ENCODE measurements at regions not wholly inside any gene's neighbourhood (a gene's known extent, or its start where the extent isn't known, plus 50 kb on each side); places are given as distances from the start of the nearest gene placed in this dataset.

- Mint-ChIP-seq H3K27ac (no peak overlapping the region), H3K4me3 (no peak overlapping the region), H3K27me3 (peaks cover 2% of the 10 kb centered on the region), H3K9me3 (ENCODE audit: low read depth) (peaks cover 6% of the 10 kb centered on the region), H3K4me1 (no peaks in the 10 kb centered on the region), H3K36me3 (ENCODE audit: low read depth) (no peaks in the 10 kb centered on the region)
- ChIA-PET CTCF (interaction anchor here (0.6 kb wide), 1 partner anchor 231 kb away, joined by 3 read pairs; no protein-coding TSS in a partner anchor), POLR2A (no interaction called here)
- ATAC-seq (no peak), DNase-seq (no peak)
- intact Hi-C loops (cut with DNase I, micrococcal nuclease), result no loop called here
These were observed 129.6 kb upstream of the SOX5 start for GRCh38 chr12:24079083-24079482.

DNA sequence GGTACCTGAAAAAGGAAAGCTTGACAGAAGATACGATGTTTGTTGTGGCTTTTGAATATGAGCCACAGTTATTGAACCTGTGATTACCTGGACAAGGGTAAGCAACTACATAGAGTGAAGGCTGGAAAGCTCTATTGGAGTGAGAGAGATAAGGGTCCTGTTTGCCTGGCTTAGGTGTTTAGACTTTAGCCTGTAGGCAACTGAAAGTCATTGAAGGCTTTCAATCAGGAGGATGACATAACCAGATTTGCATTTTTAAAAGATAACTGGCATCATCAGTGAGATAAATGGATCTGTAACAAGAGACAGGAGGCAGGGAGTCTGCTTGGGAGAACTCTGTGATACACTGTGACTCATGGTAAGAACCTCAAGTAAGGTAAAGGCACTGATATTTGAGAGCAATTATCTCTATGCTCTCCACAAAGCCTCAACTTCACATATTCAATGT lies 128.9 kb upstream of the SOX5 start:
- intact Hi-C loops (cut with DNase I, micrococcal nuclease), result no loop called here
- H3K4me3 Mint-ChIP-seq, result no peak overlapping the region
- CTCF ChIA-PET, result no interaction called here
- H3K4me1 Mint-ChIP-seq, result no peaks in the 10 kb centered on the region
- H3K27me3 Mint-ChIP-seq, result peaks cover 2% of the 10 kb centered on the region
- peaks cover 6% of the 10 kb centered on the region for H3K9me3 Mint-ChIP-seq (ENCODE audit: low read depth)
- DNase-seq, result no peak
- no peak for ATAC-seq
- H3K27ac Mint-ChIP-seq, result no peak overlapping the region
- POLR2A ChIA-PET, result no interaction called here
- H3K36me3 Mint-ChIP-seq (ENCODE audit: low read depth), result no peaks in the 10 kb centered on the region

- peaks cover 6% of the 10 kb centered on the region for H3K9me3 Mint-ChIP-seq (ENCODE audit: low read depth)
- POLR2A ChIA-PET, result no interaction called here
- intact Hi-C loops (cut with DNase I, micrococcal nuclease), result no loop called here
- no peaks in the 10 kb centered on the region for H3K36me3 Mint-ChIP-seq (ENCODE audit: low read depth)
- ATAC-seq (no peak), DNase-seq (no peak)
- H3K4me3 Mint-ChIP-seq, result no peak overlapping the region
- H3K27me3 Mint-ChIP-seq, result peaks cover 2% of the 10 kb centered on the region
- no peak overlapping the region for H3K27ac Mint-ChIP-seq
- no peaks in the 10 kb centered on the region for H3K4me1 Mint-ChIP-seq
- CTCF ChIA-PET, result no interaction called here
These were observed 127.7 kb upstream of the SOX5 start for GRCh38 chr12:24077161-24077560.

GRCh38 chr12:24075650-24076049 lies 126.2 kb upstream of the SOX5 start:
- POLR2A ChIA-PET, result no interaction called here

DNA sequence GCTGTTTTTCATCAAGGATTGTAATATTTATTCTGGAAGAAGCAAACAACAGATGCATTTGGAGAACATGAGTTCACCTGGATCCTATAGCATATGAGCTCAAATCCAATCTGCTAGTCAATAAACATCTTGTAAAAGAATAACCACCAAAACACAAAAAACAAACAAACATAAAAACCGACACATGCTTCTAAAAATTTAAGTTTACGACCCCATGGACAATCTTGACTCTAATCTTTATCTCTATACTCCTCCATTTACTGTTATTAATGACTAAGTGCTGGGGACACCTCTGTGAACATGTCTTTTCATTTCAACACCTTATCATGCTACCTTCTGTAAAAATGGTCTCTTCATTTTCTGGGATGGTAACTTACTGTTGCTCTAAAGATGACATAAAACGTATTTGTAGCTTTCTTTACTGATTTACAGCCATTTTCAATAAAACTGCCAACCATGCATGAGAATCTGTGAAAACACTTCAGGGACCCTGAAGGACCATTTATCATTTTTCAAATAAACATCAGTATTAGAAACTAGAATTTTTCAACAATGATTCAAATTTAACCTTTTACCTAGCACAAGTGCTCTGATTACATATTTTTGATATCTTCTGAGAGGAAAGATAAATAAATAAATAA lies 123.8 kb upstream of the SOX5 start:
- no peak for DNase-seq
- no peak overlapping the region for H3K4me3 Mint-ChIP-seq
- ATAC-seq, result no peak
- no peaks in the 10 kb centered on the region for H3K4me1 Mint-ChIP-seq
- H3K27ac Mint-ChIP-seq, result no peak overlapping the region
- peaks cover 1% of the 10 kb centered on the region for H3K9me3 Mint-ChIP-seq (ENCODE audit: low read depth)
- no peaks in the 10 kb centered on the region for H3K27me3 Mint-ChIP-seq
- CTCF ChIA-PET, result no interaction called here
- no peaks in the 10 kb centered on the region for H3K36me3 Mint-ChIP-seq (ENCODE audit: low read depth)
- POLR2A ChIA-PET, result no interaction called here
- intact Hi-C loops (cut with DNase I, micrococcal nuclease), result no loop called here

More at GRCh38 chr12:24075650-24076049, 126.2 kb upstream of the SOX5 start:
- H3K27me3 Mint-ChIP-seq, result peaks cover 2% of the 10 kb centered on the region
- DNase-seq (no peak), ATAC-seq (no peak)
- H3K9me3 Mint-ChIP-seq (ENCODE audit: low read depth), result peaks cover 3% of the 10 kb centered on the region
- no peaks in the 10 kb centered on the region for H3K36me3 Mint-ChIP-seq (ENCODE audit: low read depth)
- no peaks in the 10 kb centered on the region for H3K4me1 Mint-ChIP-seq
- H3K4me3 Mint-ChIP-seq, result no peak overlapping the region
- CTCF ChIA-PET, result interaction anchor here (0.8 kb wide), 1 partner anchor 1974 kb away, joined by 4 read pairs; no protein-coding TSS in a partner anchor
- intact Hi-C loops (cut with DNase I, micrococcal nuclease), result no loop called here
- H3K27ac Mint-ChIP-seq, result no peak overlapping the region

DNA sequence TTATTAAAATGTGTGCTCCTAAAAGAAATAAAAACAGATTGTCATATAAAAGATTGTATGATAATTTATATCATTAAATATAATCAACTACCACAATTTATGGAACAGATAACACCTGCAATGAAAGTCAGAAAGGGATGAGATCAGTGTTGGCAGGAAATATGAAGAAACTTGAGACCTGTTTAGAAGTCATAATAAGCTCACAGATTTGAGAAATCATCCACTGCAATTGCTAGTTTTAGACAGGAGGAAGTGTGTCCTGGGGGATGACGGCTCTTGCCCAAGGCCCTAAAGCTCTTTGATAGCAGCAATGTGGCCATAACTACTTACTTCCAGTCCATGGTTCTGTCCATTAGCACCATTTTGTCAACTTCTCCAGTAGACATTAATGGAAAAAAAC lies 122.8 kb upstream of the SOX5 start:
- ATAC-seq (no peak), DNase-seq (no peak)
- ChIA-PET POLR2A (no interaction called here), CTCF (no interaction called here)
- no peaks in the 10 kb centered on the region for H3K27me3 Mint-ChIP-seq
- no peak overlapping the region for H3K4me3 Mint-ChIP-seq
- intact Hi-C loops (cut with DNase I, micrococcal nuclease), result no loop called here
- H3K9me3 Mint-ChIP-seq (ENCODE audit: low read depth), result peaks cover under 1% of the 10 kb centered on the region
- no peaks in the 10 kb centered on the region for H3K4me1 Mint-ChIP-seq
- no peaks in the 10 kb centered on the region for H3K36me3 Mint-ChIP-seq (ENCODE audit: low read depth)
- no peak overlapping the region for H3K27ac Mint-ChIP-seq

DNA sequence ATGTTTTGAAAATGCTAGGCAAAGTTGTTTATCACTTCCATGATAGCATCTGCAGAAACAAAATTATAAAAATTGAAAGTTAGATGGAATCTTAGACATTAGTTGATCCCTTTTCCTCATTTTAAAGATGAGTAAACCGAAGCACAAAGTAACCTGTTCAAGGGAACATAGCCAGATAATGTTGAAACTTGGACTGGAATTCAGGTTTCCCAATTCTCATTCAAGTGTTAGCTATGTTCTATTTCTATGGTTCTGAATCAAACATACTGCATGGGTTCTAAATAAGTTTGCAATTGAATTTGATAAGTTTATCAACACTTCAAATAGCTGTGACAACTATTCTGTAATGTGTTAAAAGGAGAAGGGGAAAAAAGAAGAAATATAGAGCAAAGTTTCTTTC lies 122.4 kb upstream of the SOX5 start:
- ChIA-PET POLR2A (no interaction called here), CTCF (no interaction called here)
- Mint-ChIP-seq H3K4me1 (no peaks in the 10 kb centered on the region), H3K9me3 (ENCODE audit: low read depth) (no peaks in the 10 kb centered on the region), H3K4me3 (no peak overlapping the region), H3K27ac (no peak overlapping the region), H3K27me3 (no peaks in the 10 kb centered on the region), H3K36me3 (ENCODE audit: low read depth) (no peaks in the 10 kb centered on the region)
- ATAC-seq, result no peak
- DNase-seq, result no peak
- intact Hi-C loops (cut with DNase I, micrococcal nuclease), result no loop called here

- H3K9me3 Mint-ChIP-seq (ENCODE audit: low read depth), result no peaks in the 10 kb centered on the region
These were observed 120.3 kb upstream of the SOX5 start for GRCh38 chr12:24069532-24070395.

GRCh38 chr12:24066865-24067264 lies 117.4 kb upstream of the SOX5 start:
- POLR2A ChIA-PET, result no interaction called here
- ATAC-seq (no peak), DNase-seq (no peak)
- H3K27ac Mint-ChIP-seq, result no peak overlapping the region
- intact Hi-C loops (cut with DNase I, micrococcal nuclease), result no loop called here
- CTCF ChIA-PET, result no interaction called here
- H3K9me3 Mint-ChIP-seq (ENCODE audit: low read depth), result no peaks in the 10 kb centered on the region
- no peaks in the 10 kb centered on the region for H3K4me1 Mint-ChIP-seq
- no peaks in the 10 kb centered on the region for H3K36me3 Mint-ChIP-seq (ENCODE audit: low read depth)
- H3K27me3 Mint-ChIP-seq, result no peaks in the 10 kb centered on the region
- no peak overlapping the region for H3K4me3 Mint-ChIP-seq

More at GRCh38 chr12:24069532-24070395, 120.3 kb upstream of the SOX5 start:
- Mint-ChIP-seq H3K4me3 (no peak overlapping the region), H3K36me3 (ENCODE audit: low read depth) (no peaks in the 10 kb centered on the region), H3K4me1 (no peaks in the 10 kb centered on the region), H3K27me3 (no peaks in the 10 kb centered on the region), H3K27ac (no peak overlapping the region)
- ATAC-seq, result no peak
- POLR2A ChIA-PET, result no interaction called here
- intact Hi-C loops (cut with DNase I, micrococcal nuclease), result no loop called here
- no peak for DNase-seq
- CTCF ChIA-PET, result no interaction called here

DNA sequence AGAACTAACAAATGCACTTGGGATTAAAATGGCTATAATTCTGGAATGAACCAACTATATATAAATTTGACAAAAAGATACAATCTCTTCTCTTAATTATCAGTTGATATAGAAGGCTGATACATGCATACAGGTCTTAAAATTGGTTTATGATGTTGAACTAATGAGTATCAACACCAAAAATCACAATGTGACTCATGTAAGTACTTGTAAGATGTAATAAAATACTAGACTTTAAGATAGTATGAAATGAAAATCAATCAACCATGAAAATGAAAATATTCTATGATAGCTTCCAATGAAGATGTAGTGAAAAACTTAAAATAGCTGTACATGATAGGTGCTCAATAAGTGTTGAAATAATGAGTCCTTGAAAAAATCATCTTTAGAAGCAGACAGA lies 116.6 kb upstream of the SOX5 start:
- H3K36me3 Mint-ChIP-seq (ENCODE audit: low read depth), result no peaks in the 10 kb centered on the region
- no peak overlapping the region for H3K27ac Mint-ChIP-seq
- H3K27me3 Mint-ChIP-seq, result no peaks in the 10 kb centered on the region
- DNase-seq (no peak), ATAC-seq (no peak)
- H3K4me1 Mint-ChIP-seq, result no peaks in the 10 kb centered on the region
- no peak overlapping the region for H3K4me3 Mint-ChIP-seq
- H3K9me3 Mint-ChIP-seq (ENCODE audit: low read depth), result no peaks in the 10 kb centered on the region
- intact Hi-C loops (cut with DNase I, micrococcal nuclease), result no loop called here
- POLR2A ChIA-PET, result no interaction called here
- CTCF ChIA-PET, result no interaction called here

DNA sequence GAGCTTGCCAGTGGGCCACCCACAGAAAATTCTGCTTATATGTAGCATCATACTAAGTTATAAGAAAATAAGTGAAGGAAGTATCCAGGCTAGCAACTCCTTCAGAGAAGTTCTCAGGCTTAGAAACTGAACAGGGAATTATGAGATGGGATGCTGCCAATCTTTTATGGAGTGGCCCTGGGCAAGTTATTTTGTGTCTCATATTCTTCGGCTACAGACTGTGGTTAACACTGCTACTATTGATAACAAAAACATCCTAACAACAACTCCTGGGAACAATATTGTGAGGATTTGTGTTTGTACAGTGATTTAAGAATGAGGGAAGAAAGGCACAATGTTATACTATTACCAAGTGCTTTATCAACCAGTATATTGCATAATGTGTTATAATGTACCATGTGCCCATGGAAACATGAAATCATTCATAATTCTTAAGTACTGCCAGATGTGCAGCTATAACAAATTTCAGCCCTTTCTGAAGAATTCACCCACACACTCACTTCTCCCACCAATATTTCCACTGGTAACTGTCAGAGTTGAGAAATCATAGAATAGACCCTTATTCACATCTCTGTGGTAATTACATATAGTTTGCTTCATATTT lies 113.3 kb upstream of the SOX5 start:
- Mint-ChIP-seq H3K36me3 (ENCODE audit: low read depth) (no peaks in the 10 kb centered on the region), H3K27ac (no peak overlapping the region)
- intact Hi-C loops (cut with DNase I, micrococcal nuclease), result no loop called here

DNA sequence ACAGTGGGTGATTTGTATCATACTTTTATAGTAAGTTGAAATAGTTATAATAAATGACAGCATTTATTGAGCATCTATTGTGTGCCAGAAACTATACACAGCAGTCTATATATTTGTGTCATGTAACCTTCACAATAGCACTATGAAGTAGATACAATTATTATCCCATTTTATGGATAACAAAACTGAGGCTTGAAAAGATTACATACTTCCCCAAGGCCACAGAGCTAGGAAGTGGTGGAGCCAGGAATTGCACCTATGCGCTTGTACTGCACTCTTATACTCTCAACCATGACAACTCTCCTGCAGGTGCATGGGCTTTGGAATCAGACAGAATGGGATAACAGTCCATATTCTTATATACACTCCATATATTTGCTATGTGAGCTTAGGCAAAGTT lies 110.6 kb upstream of the SOX5 start:
- H3K4me3 Mint-ChIP-seq, result no peak overlapping the region
- H3K27me3 Mint-ChIP-seq, result no peaks in the 10 kb centered on the region
- ChIA-PET POLR2A (no interaction called here), CTCF (no interaction called here)
- no peak for ATAC-seq
- intact Hi-C loops (cut with DNase I, micrococcal nuclease), result no loop called here
- no peaks in the 10 kb centered on the region for H3K9me3 Mint-ChIP-seq (ENCODE audit: low read depth)
- H3K36me3 Mint-ChIP-seq (ENCODE audit: low read depth), result no peaks in the 10 kb centered on the region
- H3K4me1 Mint-ChIP-seq, result no peaks in the 10 kb centered on the region
- H3K27ac Mint-ChIP-seq, result no peak overlapping the region
- DNase-seq, result no peak

More for the DNA sequence above, 113.3 kb upstream of the SOX5 start:
- no peak overlapping the region for H3K4me3 Mint-ChIP-seq
- H3K9me3 Mint-ChIP-seq (ENCODE audit: low read depth), result no peaks in the 10 kb centered on the region
- no peaks in the 10 kb centered on the region for H3K4me1 Mint-ChIP-seq
- ChIA-PET POLR2A (no interaction called here), CTCF (interaction anchor here (0.6 kb wide), 1 partner anchor 192 kb away, joined by 3 read pairs; no protein-coding TSS in a partner anchor)
- no peak for DNase-seq
- no peak for ATAC-seq
- H3K27me3 Mint-ChIP-seq, result no peaks in the 10 kb centered on the region
